ENCODE measurements at regions not wholly inside any gene's neighbourhood (a gene's known extent, or its start where the extent isn't known, plus 50 kb on each side); places are given as distances from the start of the nearest gene placed in this dataset.

DNA sequence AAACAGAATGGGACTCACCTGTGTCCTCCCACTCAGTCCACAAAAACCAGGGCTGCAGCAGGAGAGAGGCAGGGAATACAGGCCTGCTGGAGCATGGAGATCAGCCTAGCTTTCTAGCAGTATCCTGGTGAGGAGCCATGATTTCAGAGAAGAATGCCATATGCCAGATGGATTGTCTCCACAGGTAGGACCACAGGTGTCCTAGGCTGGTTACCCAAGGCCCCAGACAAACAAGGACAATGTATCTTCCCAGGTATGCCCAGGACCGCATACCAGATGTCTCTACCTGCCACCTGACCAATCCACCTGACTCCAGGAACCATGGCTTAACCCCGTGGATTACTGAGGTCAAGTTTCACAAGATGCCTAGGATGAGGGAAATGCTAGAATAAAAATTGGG, 295.4 kb upstream of the NPSR1 start:
- TF ChIP-seq POLR2AphosphoS5 (IDR thresholded peaks at IDR 0.05; ENCODE audit: low read depth, low read length): no peak
- no peak for TF ChIP-seq POLR2A (IDR thresholded peaks at IDR 0.05; ENCODE audit: low read depth, low read length)
- TF ChIP-seq PAX5 (IDR thresholded peaks at IDR 0.05; ENCODE audit: insufficient read depth, low read length, severe bottlenecking): no peak
